GM23248 (cell line): ENCODE measurements at regions not wholly inside any gene's neighbourhood (a gene's known extent, or its start where the extent isn't known, plus 50 kb on each side); places are given as distances from the start of the nearest gene placed in this dataset.
"Not testable (repeated sequence)": the region's sequence is repeated elsewhere in the genome, so short reads cannot be mapped to it uniquely, and the experiment has no call there.

Experiments
- DNase-seq: peaks from one replicate; pipeline ENCODE4 v3.0.0-alpha.2; 2015
- H2AFZ ChIP-seq: fragments of 200-600 bp; sonication (generic); 2 replicates; pipeline ENCODE4 v1.6.1; 2016; ENCODE audit warnings: antibody characterized with exemption
- H3F3A ChIP-seq: fragments of 200-600 bp; sonication (generic); 2 replicates; pipeline ENCODE4 v1.6.1; 2016; ENCODE audit warnings: mild to moderate bottlenecking, antibody characterized with exemption, mixed run types; ENCODE audit not compliant: insufficient read depth
- H3K27ac ChIP-seq: fragments of 200-600 bp; sonication (generic); 2 replicates; pipeline ENCODE4 v1.5.1; 2016; ENCODE audit warnings: mild to moderate bottlenecking
- H3K27me3 ChIP-seq: fragments of 200-600 bp; sonication (generic); replicated peaks from 2 replicates; pipeline ENCODE4 v1.6.1; 2016; ENCODE audit warnings: mild to moderate bottlenecking; ENCODE audit not compliant: insufficient read depth
- H3K36me3 ChIP-seq: fragments of 200-600 bp; sonication (generic); 2 replicates; pipeline ENCODE4 v1.6.1; 2016; ENCODE audit warnings: low read depth, mild to moderate bottlenecking
- H3K4me1 ChIP-seq: fragments of 200-600 bp; sonication (generic); 2 replicates; pipeline ENCODE4 v1.6.1; 2016; ENCODE audit warnings: mild to moderate bottlenecking; ENCODE audit not compliant: insufficient read depth
- H3K4me2 ChIP-seq: fragments of 200-600 bp; sonication (generic); one replicate; pipeline ENCODE4 v1.6.1; 2016; ENCODE audit warnings: mild to moderate bottlenecking; ENCODE audit not compliant: unreplicated experiment
- H3K4me3 ChIP-seq: fragments of 200-600 bp; sonication (generic); 2 replicates; pipeline ENCODE4 v1.5.1; 2016; ENCODE audit warnings: mild to moderate bottlenecking
- H3K79me2 ChIP-seq: fragments of 200-600 bp; sonication (generic); 2 replicates; pipeline ENCODE4 v1.6.1; 2016; ENCODE audit warnings: mild to moderate bottlenecking; ENCODE audit not compliant: insufficient read depth
- H3K9ac ChIP-seq: fragments of 200-600 bp; sonication (generic); 2 replicates; pipeline ENCODE4 v1.6.1; 2016; ENCODE audit warnings: mild to moderate bottlenecking
- H3K9me2 ChIP-seq: fragments of 200-600 bp; sonication (generic); 2 replicates; pipeline ENCODE4 v1.6.1; 2016; ENCODE audit warnings: mixed run types, mild to moderate bottlenecking, moderate library complexity; ENCODE audit not compliant: insufficient read depth
- H3K9me3 ChIP-seq: fragments of 200-600 bp; sonication (generic); one replicate; pipeline ENCODE4 v1.6.1; 2017; ENCODE audit warnings: low read depth
- H4K20me1 ChIP-seq: fragments of 200-600 bp; sonication (generic); 2 replicates; pipeline ENCODE4 v1.6.0; 2016; ENCODE audit not compliant: insufficient read depth
- EZH2 ChIP-seq: fragments of 200-600 bp; sonication (generic); IDR thresholded peaks from 2 replicates; pipeline ENCODE4 v1.6.1; 2018; ENCODE audit warnings: antibody characterized with exemption, mild to moderate bottlenecking; ENCODE audit not compliant: insufficient read depth, poor library complexity, severe bottlenecking
- EZH2phosphoT487 ChIP-seq: fragments of 200-600 bp; sonication (generic); IDR thresholded peaks from 2 replicates; pipeline ENCODE4 v1.6.1; 2018; ENCODE audit warnings: antibody characterized with exemption, moderate library complexity, mild to moderate bottlenecking, low read depth; ENCODE audit not compliant: insufficient read depth
- WGBS, 2 experiments: methylation state at CpG; one replicate each; pipeline ENCODE4 v1.1.6; 2015 to 2017; ENCODE audit warnings: low lambda C conversion rate in 2 of 2, low coverage in 1 of 2; ENCODE audit errors: missing lambda C conversion rate in 2 of 2; 5-methylcytosine and 5-hydroxymethylcytosine counted together
- in situ Hi-C: fragments of 300-500 bp; cut with MboI; formaldehyde crosslinking; loops from 2 replicates; pipeline ENCODE4 v1.15.0; 2020

- H3K4me2 ChIP-seq: no peak overlapping the region
- H3K9ac ChIP-seq: no peak overlapping the region
- no peaks in the 10 kb centered on the region for H3F3A ChIP-seq
- no peak overlapping the region for H3K4me3 ChIP-seq
- H3K27ac ChIP-seq: no peak overlapping the region
- no peaks in the 10 kb centered on the region for H3K4me1 ChIP-seq
- DNase-seq: no peak
- peaks cover 9% of the 10 kb centered on the region for H3K9me3 ChIP-seq
- H3K9me2 ChIP-seq: no peaks in the 10 kb centered on the region
- no peaks in the 10 kb centered on the region for H3K79me2 ChIP-seq
- 53 to 56% methylated on average over 3 of the region's 3 CpGs for WGBS, 2 experiments
- in situ Hi-C loops: no loop called here
- H4K20me1 ChIP-seq: no peaks in the 10 kb centered on the region
- no peak overlapping the region for H2AFZ ChIP-seq
- H3K36me3 ChIP-seq: no peaks in the 10 kb centered on the region
- H3K27me3 ChIP-seq: no peaks in the 10 kb centered on the region
- TF ChIP-seq EZH2 (no peak), EZH2phosphoT487 (no peak)
Observed at GRCh38 chr1:198959032-198959431, 320.2 kb downstream of the PTPRC start.

- H3K9me2 ChIP-seq: no peaks in the 10 kb centered on the region
- H3K4me2 ChIP-seq: no peak overlapping the region
- TF ChIP-seq EZH2 (no peak), EZH2phosphoT487 (no peak)
- H2AFZ ChIP-seq: no peak overlapping the region
- H3K9ac ChIP-seq: no peak overlapping the region
- no peak for DNase-seq
- no peaks in the 10 kb centered on the region for H3K79me2 ChIP-seq
- no peaks in the 10 kb centered on the region for H3K36me3 ChIP-seq
- no peak overlapping the region for H3K27ac ChIP-seq
- no peaks in the 10 kb centered on the region for H4K20me1 ChIP-seq
- in situ Hi-C loops: no loop called here
- 24 to 25% methylated on average over 2 of the region's 2 CpGs for WGBS, 2 experiments
- no peaks in the 10 kb centered on the region for H3K27me3 ChIP-seq
- H3K9me3 ChIP-seq: peaks cover 8% of the 10 kb centered on the region
- H3K4me1 ChIP-seq: no peaks in the 10 kb centered on the region
- H3K4me3 ChIP-seq: no peak overlapping the region
- H3F3A ChIP-seq: no peaks in the 10 kb centered on the region
Observed at GRCh38 chr1:198959676-198960075, 320.8 kb downstream of the PTPRC start.

- H3K4me1 ChIP-seq, H3K27me3 ChIP-seq, H3K79me2 ChIP-seq, H3K36me3 ChIP-seq, H3K4me2 ChIP-seq, H3F3A ChIP-seq, DNase-seq, H3K9ac ChIP-seq, H3K9me3 ChIP-seq, H3K4me3 ChIP-seq, H2AFZ ChIP-seq, H3K27ac ChIP-seq, in situ Hi-C loops, H4K20me1 ChIP-seq, H3K9me2 ChIP-seq: not testable (repeated sequence)
Observed at GRCh38 chr1:198963796-198964195, 325.0 kb downstream of the PTPRC start.

- H3K9me2 ChIP-seq: no peaks in the 10 kb centered on the region; the same call in 1 of the 2 replicates
- H3K4me3 ChIP-seq: no peak overlapping the region
- no peaks in the 10 kb centered on the region for H3K4me1 ChIP-seq
- no peaks in the 10 kb centered on the region for H3K79me2 ChIP-seq
- no peak overlapping the region for H3K9ac ChIP-seq
- 43 to 55% methylated on average over 4 of the region's 4 CpGs for WGBS, 2 experiments
- TF ChIP-seq EZH2phosphoT487 (no peak), EZH2 (no peak)
- no peak overlapping the region for H3K27ac ChIP-seq
- H3K4me2 ChIP-seq: no peak overlapping the region
- H3K36me3 ChIP-seq: no peaks in the 10 kb centered on the region
- H3K9me3 ChIP-seq: no peaks in the 10 kb centered on the region
- H2AFZ ChIP-seq: no peak overlapping the region
- no peaks in the 10 kb centered on the region for H3F3A ChIP-seq
- in situ Hi-C loops: no loop called here
- H3K27me3 ChIP-seq: no peaks in the 10 kb centered on the region
- no peaks in the 10 kb centered on the region for H4K20me1 ChIP-seq
- no peak for DNase-seq
Observed at GRCh38 chr1:198966519-198966918, 327.7 kb downstream of the PTPRC start.

- Histone ChIP-seq H3K9me2 (no peaks in the 10 kb centered on the region; the same call in 1 of the 2 replicates), H3F3A (no peaks in the 10 kb centered on the region), H3K79me2 (no peaks in the 10 kb centered on the region), H4K20me1 (no peaks in the 10 kb centered on the region), H3K27ac (no peak overlapping the region), H3K36me3 (no peaks in the 10 kb centered on the region), H3K4me1 (no peaks in the 10 kb centered on the region), H3K4me2 (no peak overlapping the region), H3K9me3 (no peaks in the 10 kb centered on the region), H3K4me3 (no peak overlapping the region), H3K27me3 (no peaks in the 10 kb centered on the region), H3K9ac (no peak overlapping the region), H2AFZ (no peak overlapping the region)
- no peak for DNase-seq
- no peak for TF ChIP-seq EZH2phosphoT487
- no peak for TF ChIP-seq EZH2
- in situ Hi-C loops: no loop called here
Observed at GRCh38 chr1:198967566-198967965, 328.7 kb downstream of the PTPRC start.
